GM23248 (cell line): ENCODE measurements at regions not wholly inside any gene's neighbourhood (a gene's known extent, or its start where the extent isn't known, plus 50 kb on each side); places are given as distances from the start of the nearest gene placed in this dataset.

ENCODE experiments used
- EZH2 ChIP-seq: fragments of 200-600 bp; sonication (generic); IDR thresholded peaks from 2 replicates; pipeline ENCODE4 v1.6.1; 2018; ENCODE audit warnings: antibody characterized with exemption, mild to moderate bottlenecking; ENCODE audit not compliant: insufficient read depth, poor library complexity, severe bottlenecking
- EZH2phosphoT487 ChIP-seq: fragments of 200-600 bp; sonication (generic); IDR thresholded peaks from 2 replicates; pipeline ENCODE4 v1.6.1; 2018; ENCODE audit warnings: antibody characterized with exemption, moderate library complexity, mild to moderate bottlenecking, low read depth; ENCODE audit not compliant: insufficient read depth

DNA sequence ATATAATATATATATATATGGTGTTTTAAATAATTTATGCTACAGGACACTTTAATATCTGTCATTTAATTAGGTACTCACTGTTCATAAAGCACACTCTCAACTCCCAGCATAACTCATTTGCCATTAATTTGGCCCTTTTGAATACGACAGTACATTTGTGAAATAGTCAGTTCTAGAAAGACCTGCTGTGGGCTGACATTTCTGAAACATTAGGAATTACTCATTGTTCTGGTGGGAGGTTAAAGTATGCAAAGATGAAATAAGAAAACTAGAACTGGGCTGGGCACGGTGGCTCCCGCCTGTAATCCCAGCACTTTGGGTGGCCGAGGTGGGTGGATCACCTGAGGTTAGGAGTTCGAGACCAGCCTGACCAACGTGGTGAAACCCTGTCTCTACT lies 497.5 kb downstream of the UTRN start:
- TF ChIP-seq EZH2 (no peak), EZH2phosphoT487 (no peak)
